ENCODE measurements at regions not wholly inside any gene's neighbourhood (a gene's known extent, or its start where the extent isn't known, plus 50 kb on each side); places are given as distances from the start of the nearest gene placed in this dataset.
"Not testable (repeated sequence)": the region's sequence is repeated elsewhere in the genome, so short reads cannot be mapped to it uniquely, and the experiment has no call there.

GRCh38 chr3:153767601-153768560 lies 353.3 kb upstream of the ARHGEF26 start:
- no peak for TF ChIP-seq CTCF (IDR thresholded peaks at IDR 0.05; ENCODE audit: insufficient read depth, low read depth, low read length)
- no peak overlapping the region for H3K4me3 ChIP-seq (ENCODE audit: low read depth, low read length)
- no peak for DNase-seq (ENCODE audit: low read depth)

GRCh38 chr3:153768561-153769469 lies 352.4 kb upstream of the ARHGEF26 start:
- peak; percentile 59 for DNase-seq (ENCODE audit: low read depth)

GRCh38 chr3:153783106-153783505 lies 338.1 kb upstream of the ARHGEF26 start:
- no peak for TF ChIP-seq CTCF (IDR thresholded peaks at IDR 0.05; ENCODE audit: insufficient read depth, low read depth, low read length)
- H3K4me3 ChIP-seq (ENCODE audit: low read depth, low read length), result no peak overlapping the region
- DNase-seq (ENCODE audit: low read depth), result peak; percentile 5

More at GRCh38 chr3:153768561-153769469, 352.4 kb upstream of the ARHGEF26 start:
- peak; percentile 85 for TF ChIP-seq CTCF (IDR thresholded peaks at IDR 0.05; ENCODE audit: insufficient read depth, low read depth, low read length)
- no peak overlapping the region for H3K4me3 ChIP-seq (ENCODE audit: low read depth, low read length)

GRCh38 chr3:153783741-153784480 lies 337.3 kb upstream of the ARHGEF26 start:
- no peak for TF ChIP-seq CTCF (IDR thresholded peaks at IDR 0.05; ENCODE audit: insufficient read depth, low read depth, low read length)
- DNase-seq (ENCODE audit: low read depth), result no peak

GRCh38 chr3:153785901-153786300 lies 335.3 kb upstream of the ARHGEF26 start:
- TF ChIP-seq CTCF (IDR thresholded peaks at IDR 0.05; ENCODE audit: insufficient read depth, low read depth, low read length), result no peak
- H3K4me3 ChIP-seq (ENCODE audit: low read depth, low read length), result no peak overlapping the region
- no peak for DNase-seq (ENCODE audit: low read depth)

More at GRCh38 chr3:153783741-153784480, 337.3 kb upstream of the ARHGEF26 start:
- H3K4me3 ChIP-seq (ENCODE audit: low read depth, low read length), result no peak overlapping the region

GRCh38 chr3:153789380-153789779 lies 331.8 kb upstream of the ARHGEF26 start:
- no peak for TF ChIP-seq CTCF (IDR thresholded peaks at IDR 0.05; ENCODE audit: insufficient read depth, low read depth, low read length)
- no peak for DNase-seq (ENCODE audit: low read depth)
- no peak overlapping the region for H3K4me3 ChIP-seq (ENCODE audit: low read depth, low read length)

- not testable (repeated sequence) for H3K4me3 ChIP-seq (ENCODE audit: low read depth, low read length); DNase-seq (ENCODE audit: low read depth)
These were observed 324.1 kb upstream of the ARHGEF26 start for GRCh38 chr3:153797056-153797455.

Measured in fibroblast of villous mesenchyme (primary cell).